ENCODE measurements at regions not wholly inside any gene's neighbourhood (a gene's known extent, or its start where the extent isn't known, plus 50 kb on each side); places are given as distances from the start of the nearest gene placed in this dataset.
"Not testable (repeated sequence)": the region's sequence is repeated elsewhere in the genome, so short reads cannot be mapped to it uniquely, and the experiment has no call there.

DNA sequence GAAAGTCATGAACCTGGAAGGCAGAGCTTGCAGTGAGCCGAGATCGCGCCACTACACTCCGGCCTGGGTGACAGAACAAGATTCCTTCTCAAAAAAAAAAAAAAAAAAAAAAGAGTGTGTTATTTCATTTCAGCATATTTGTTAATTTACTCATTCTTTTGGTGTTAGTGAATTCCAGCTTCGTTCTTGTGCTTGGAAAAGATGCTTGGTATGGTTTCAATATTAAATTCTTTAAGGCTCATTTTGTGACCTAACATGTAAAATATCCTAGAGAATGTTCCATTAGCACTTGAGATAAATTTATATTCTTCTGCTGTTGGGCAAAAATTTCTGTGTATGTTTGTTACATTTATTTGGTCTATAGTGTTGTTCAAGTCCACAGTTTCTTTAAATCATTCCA lies 66.8 kb downstream of the SPIN3 start:
- Histone ChIP-seq H2BK20ac (ENCODE audit: low read depth, low read length, poor library complexity, severe bottlenecking) (no peak overlapping the region), H3K9me3 (ENCODE audit: control insufficient read depth, low read depth, low read length) (peaks cover 30% of the 10 kb centered on the region), H4K5ac (ENCODE audit: insufficient read length, low read depth, low read length) (no peak overlapping the region), H2AK5ac (ENCODE audit: insufficient read length, low read length) (no peak overlapping the region), H3K27me3 (ENCODE audit: insufficient read depth, low read length) (no peaks in the 10 kb centered on the region), H3K56ac (ENCODE audit: insufficient read length, low read depth, low read length) (no peak overlapping the region), H2BK5ac (ENCODE audit: insufficient read length, low read length) (no peak overlapping the region), H3K4me2 (ENCODE audit: insufficient read depth, insufficient read length, low read length) (no peak overlapping the region), H2BK120ac (ENCODE audit: low read depth, low read length, poor library complexity, severe bottlenecking) (no peak overlapping the region), H3K79me2 (ENCODE audit: insufficient read depth, low read length) (no peaks in the 10 kb centered on the region), H2AFZ (ENCODE audit: low read length) (no peak overlapping the region), H3K4me1 (ENCODE audit: insufficient read depth, low read length) (no peaks in the 10 kb centered on the region), H3K23me2 (ENCODE audit: insufficient read length, low read depth, low read length, poor library complexity, severe bottlenecking) (no peaks in the 10 kb centered on the region), H4K8ac (replicated peaks; ENCODE audit: insufficient read length, low read depth, low read length) (no peak overlapping the region), H3K14ac (ENCODE audit: insufficient read depth, low read length) (no peak overlapping the region), H3K27ac (ENCODE audit: insufficient read length, low read depth, low read length) (no peak overlapping the region), H2BK15ac (ENCODE audit: low read depth, low read length) (no peak overlapping the region), H4K91ac (ENCODE audit: insufficient read length, low read depth, low read length) (no peak overlapping the region), H4K20me1 (ENCODE audit: control insufficient read depth, insufficient read depth, insufficient read length) (no peaks in the 10 kb centered on the region), H2BK12ac (ENCODE audit: insufficient read length, low read depth, low read length) (no peak overlapping the region), H3K23ac (ENCODE audit: insufficient read length, low read depth, low read length) (no peak overlapping the region), H3T11ph (ENCODE audit: low read length) (no peak overlapping the region), H3K79me1 (ENCODE audit: insufficient read depth, low read depth, low read length, poor library complexity, severe bottlenecking) (no peaks in the 10 kb centered on the region), H3K18ac (ENCODE audit: insufficient read length, low read depth, low read length) (no peak overlapping the region), H3K9ac (ENCODE audit: extremely low read depth, insufficient read length, low read length) (no peak overlapping the region), H3K4ac (ENCODE audit: low read depth, low read length) (no peak overlapping the region)
- H3K4me1 Mint-ChIP-seq = no peaks in the 10 kb centered on the region
- peaks cover 7% of the 10 kb centered on the region in 3 experiments; a peak in 6 of 7 replicates for H3K36me3 Mint-ChIP-seq (ENCODE audit: insufficient read depth in 1 of 3, low read depth in 3 of 3)
- DNase-seq = no peak
- no CpG with 5 or more reads among the region's 5 CpGs for WGBS (ENCODE audit: extremely low coverage, insufficient read length, low lambda C conversion rate)
- peaks cover 87 to 93% of the 10 kb centered on the region in 2 experiments for H3K9me3 Mint-ChIP-seq
- H3K4me3 Mint-ChIP-seq = no peak overlapping the region
- H3K27me3 Mint-ChIP-seq (ENCODE audit: low read depth) = peaks cover 3% of the 10 kb centered on the region
- TF ChIP-seq CTCF (conservative IDR thresholded peaks at IDR 0.05) = no peak
- H3K27ac Mint-ChIP-seq = no peak overlapping the region

DNA sequence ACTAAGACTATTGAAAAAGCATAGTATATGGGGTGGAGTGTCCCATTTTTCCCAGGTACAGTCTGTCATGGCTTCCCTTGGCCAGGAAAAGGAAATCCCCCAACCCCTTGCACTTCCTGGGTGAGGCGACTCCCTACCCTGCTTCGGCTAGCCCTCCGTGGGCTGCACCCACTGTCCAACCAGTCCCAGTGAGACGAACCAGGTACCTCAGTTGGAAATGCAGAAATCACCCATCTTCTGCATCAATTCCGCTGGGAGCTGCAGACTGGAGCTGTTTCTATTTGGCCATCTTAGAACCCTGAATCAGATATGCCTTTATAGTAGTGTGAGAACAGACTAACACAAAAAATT lies 74.4 kb downstream of the SPIN3 start:
- not testable (repeated sequence) for H2BK12ac ChIP-seq (ENCODE audit: insufficient read length, low read depth, low read length); H2AK5ac ChIP-seq (ENCODE audit: insufficient read length, low read length); H2BK20ac ChIP-seq (ENCODE audit: low read depth, low read length, poor library complexity, severe bottlenecking); H4K91ac ChIP-seq (ENCODE audit: insufficient read length, low read depth, low read length); H3K4me2 ChIP-seq (ENCODE audit: insufficient read depth, insufficient read length, low read length); H3K27me3 Mint-ChIP-seq (ENCODE audit: low read depth); H4K20me1 ChIP-seq (ENCODE audit: control insufficient read depth, insufficient read depth, insufficient read length); H3K56ac ChIP-seq (ENCODE audit: insufficient read length, low read depth, low read length); H3K23ac ChIP-seq (ENCODE audit: insufficient read length, low read depth, low read length); H3T11ph ChIP-seq (ENCODE audit: low read length); H3K4me3 Mint-ChIP-seq; H3K23me2 ChIP-seq (ENCODE audit: insufficient read length, low read depth, low read length, poor library complexity, severe bottlenecking); H3K27me3 ChIP-seq (ENCODE audit: insufficient read depth, low read length); H3K4me1 Mint-ChIP-seq; H3K4me1 ChIP-seq (ENCODE audit: insufficient read depth, low read length); H3K9ac ChIP-seq (ENCODE audit: extremely low read depth, insufficient read length, low read length); DNase-seq; H3K27ac ChIP-seq (ENCODE audit: insufficient read length, low read depth, low read length); H3K14ac ChIP-seq (ENCODE audit: insufficient read depth, low read length); H3K79me1 ChIP-seq (ENCODE audit: insufficient read depth, low read depth, low read length, poor library complexity, severe bottlenecking); H4K5ac ChIP-seq (ENCODE audit: insufficient read length, low read depth, low read length); H4K8ac ChIP-seq (replicated peaks; ENCODE audit: insufficient read length, low read depth, low read length); H3K4ac ChIP-seq (ENCODE audit: low read depth, low read length); H2AFZ ChIP-seq (ENCODE audit: low read length); H3K18ac ChIP-seq (ENCODE audit: insufficient read length, low read depth, low read length); H2BK5ac ChIP-seq (ENCODE audit: insufficient read length, low read length); H3K27ac Mint-ChIP-seq; H3K79me2 ChIP-seq (ENCODE audit: insufficient read depth, low read length); H2BK120ac ChIP-seq (ENCODE audit: low read depth, low read length, poor library complexity, severe bottlenecking); H2BK15ac ChIP-seq (ENCODE audit: low read depth, low read length)
- peaks cover 92 to 99% of the 10 kb centered on the region in 2 experiments for H3K9me3 Mint-ChIP-seq
- H3K9me3 ChIP-seq (ENCODE audit: control insufficient read depth, low read depth, low read length) = peaks cover 32% of the 10 kb centered on the region
- no CpG with 5 or more reads among the region's 5 CpGs for WGBS (ENCODE audit: extremely low coverage, insufficient read length, low lambda C conversion rate)
- peaks cover 0 to 13% (median 11%) of the 10 kb centered on the region in 3 experiments; a peak in 4 of 7 replicates for H3K36me3 Mint-ChIP-seq (ENCODE audit: insufficient read depth in 1 of 3, low read depth in 3 of 3)
